Body of pancreas (tissue), 4 donors: ENCODE measurements at regions not wholly inside any gene's neighbourhood (a gene's known extent, or its start where the extent isn't known, plus 50 kb on each side); places are given as distances from the start of the nearest gene placed in this dataset.

ENCODE experiments used
- ATAC-seq: fragments of 150-250 bp; one replicate; pipeline ENCODE4 v1.9.1; 2016
- DNase-seq, 4 donors: peaks; one replicate each; pipeline ENCODE4 v3.0.0-alpha.2; 2019
- H3K27ac ChIP-seq, 4 donors: fragments of 200-600 bp; sonication (generic); 1 replicate in 3 of 4; 2 replicates in 1 of 4; pipeline versions ENCODE4 v1.5.1 to v1.6.1; 2016 to 2019; ENCODE audit warnings: mild to moderate bottlenecking in 1 of 4, mixed read lengths in 1 of 4, moderate library complexity in 1 of 4
- H3K27me3 ChIP-seq, 2 donors: fragments of 200-600 bp; sonication (generic); one replicate each; pipeline ENCODE4 v1.6.0; 2016; ENCODE audit warnings: mild to moderate bottlenecking in 1 of 2
- H3K36me3 ChIP-seq, 2 donors: fragments of 200-600 bp; sonication (generic); replicated peaks in 1 of 2; 2 replicates each; pipeline ENCODE4 v1.5.1; 2016; ENCODE audit warnings: low read depth in 2 of 2; ENCODE audit not compliant: insufficient read depth in 1 of 2
- H3K4me1 ChIP-seq: fragments of 200-600 bp; sonication (generic); one replicate; pipeline ENCODE4 v1.6.0; 2016
- H3K4me3 ChIP-seq, 2 donors: fragments of 200-600 bp; sonication (generic); 1 replicate in 1 of 2; 2 replicates in 1 of 2; pipeline ENCODE4 v1.5.1; 2016 to 2019
- H3K9me3 ChIP-seq, 3 donors: fragments of 200-600 bp; sonication (generic); 1 replicate in 2 of 3; 2 replicates in 1 of 3; pipeline ENCODE4 v1.5.1; 2016
- POLR2A ChIP-seq, 3 donors: fragments of 450-650 bp; IDR thresholded peaks; one replicate each; pipeline ENCODE4 v1.6.1; 2016; ENCODE audit warnings: antibody characterized with exemption in 3 of 3, mild to moderate bottlenecking in 2 of 3
- WGBS, 2 donors: methylation state at CpG; one replicate each; pipeline ENCODE4 v1.1.5; 2017; 5-methylcytosine and 5-hydroxymethylcytosine counted together
- intact Hi-C: fragments of 100-400 bp; cut with DNase I; formaldehyde crosslinking; loops from one replicate; pipeline ENCODE4 v1.15.1; 2023
- TF ChIP-seq, protein P1 (sequence below), 7 experiments: fragments of 450-650 bp in 4 of 7; fragments of 200-600 bp in 3 of 7; sonication (generic) in 3 of 7; IDR thresholded peaks; one replicate each; pipeline ENCODE4 v1.5.1; 2016 to 2019; ENCODE audit warnings: antibody characterized with exemption in 7 of 7

DNA sequence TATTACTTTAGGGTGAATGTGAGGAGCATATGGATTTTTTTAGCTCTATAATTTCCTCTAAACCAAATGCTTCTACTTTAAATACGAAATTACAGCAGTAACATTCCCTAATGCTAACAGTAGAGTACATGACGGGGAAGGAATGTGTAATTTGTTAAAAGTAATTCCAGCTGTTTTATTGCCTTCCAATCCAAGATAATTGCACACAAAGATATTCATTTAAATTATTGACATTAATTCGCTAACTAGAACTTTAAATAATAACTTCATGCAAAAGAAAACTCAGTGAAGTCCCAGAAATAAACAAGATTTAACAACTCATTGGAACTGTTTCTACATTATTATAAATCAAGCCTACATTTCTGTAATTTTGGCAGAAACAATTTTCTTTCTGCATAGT lies 261.4 kb upstream of the CFAP20DC start:
- Histone ChIP-seq H3K9me3 (no peaks in the 10 kb centered on the region), H3K36me3 (no peaks in the 10 kb centered on the region), H3K4me3 (no peak overlapping the region), H3K4me1 (peaks cover 11% of the 10 kb centered on the region), H3K27me3 (no peaks in the 10 kb centered on the region), H3K27ac (no peak overlapping the region)
- no peak for TF ChIP-seq POLR2A (IDR thresholded peaks at IDR 0.05)
- TF ChIP-seq, protein P1, sequence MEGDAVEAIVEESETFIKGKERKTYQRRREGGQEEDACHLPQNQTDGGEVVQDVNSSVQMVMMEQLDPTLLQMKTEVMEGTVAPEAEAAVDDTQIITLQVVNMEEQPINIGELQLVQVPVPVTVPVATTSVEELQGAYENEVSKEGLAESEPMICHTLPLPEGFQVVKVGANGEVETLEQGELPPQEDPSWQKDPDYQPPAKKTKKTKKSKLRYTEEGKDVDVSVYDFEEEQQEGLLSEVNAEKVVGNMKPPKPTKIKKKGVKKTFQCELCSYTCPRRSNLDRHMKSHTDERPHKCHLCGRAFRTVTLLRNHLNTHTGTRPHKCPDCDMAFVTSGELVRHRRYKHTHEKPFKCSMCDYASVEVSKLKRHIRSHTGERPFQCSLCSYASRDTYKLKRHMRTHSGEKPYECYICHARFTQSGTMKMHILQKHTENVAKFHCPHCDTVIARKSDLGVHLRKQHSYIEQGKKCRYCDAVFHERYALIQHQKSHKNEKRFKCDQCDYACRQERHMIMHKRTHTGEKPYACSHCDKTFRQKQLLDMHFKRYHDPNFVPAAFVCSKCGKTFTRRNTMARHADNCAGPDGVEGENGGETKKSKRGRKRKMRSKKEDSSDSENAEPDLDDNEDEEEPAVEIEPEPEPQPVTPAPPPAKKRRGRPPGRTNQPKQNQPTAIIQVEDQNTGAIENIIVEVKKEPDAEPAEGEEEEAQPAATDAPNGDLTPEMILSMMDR (IDR thresholded peaks at IDR 0.05), result no peak
- WGBS, 2 donors, result 55 to 62% methylated on average over 3 of the region's 3 CpGs
- ATAC-seq, result no peak
- DNase-seq, result no peak
- intact Hi-C loops, result no loop called here

- 80 to 85% methylated on average over 2 of the region's 2 CpGs for WGBS, 2 donors
- no peaks in the 10 kb centered on the region for H3K36me3 ChIP-seq
- H3K9me3 ChIP-seq, result no peaks in the 10 kb centered on the region
- no peaks in the 10 kb centered on the region for H3K27me3 ChIP-seq
- TF ChIP-seq, protein P1 (IDR thresholded peaks at IDR 0.05), result no peak
- TF ChIP-seq POLR2A (IDR thresholded peaks at IDR 0.05), result no peak
- peaks cover 11% of the 10 kb centered on the region for H3K4me1 ChIP-seq
- ATAC-seq (no peak), DNase-seq (no peak)
- intact Hi-C loops, result no loop called here
- H3K27ac ChIP-seq, result no peak overlapping the region
- no peak overlapping the region for H3K4me3 ChIP-seq
Measured at GRCh38 chr3:59310736-59311135, 260.9 kb upstream of the CFAP20DC start.

DNA sequence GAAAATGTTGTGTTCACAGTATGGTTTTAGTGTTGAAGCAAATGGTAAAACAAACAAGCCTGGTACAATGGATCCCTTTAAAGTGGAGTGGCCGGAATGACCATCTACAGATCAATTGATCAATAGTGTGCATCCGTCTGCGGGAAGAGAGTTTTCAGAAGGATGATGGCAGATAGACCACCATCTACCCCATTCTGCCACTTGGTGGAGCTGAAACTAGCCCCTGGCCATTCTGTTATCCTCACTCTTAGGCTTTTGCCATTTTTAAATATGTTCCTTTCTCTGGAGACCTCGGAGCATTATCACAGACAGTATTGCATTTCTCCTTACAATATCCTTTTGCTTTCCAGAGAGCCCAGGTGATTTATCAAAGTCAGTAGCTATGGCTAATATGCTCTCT lies 258.9 kb upstream of the CFAP20DC start:
- 84 to 88% methylated on average over 4 of the region's 4 CpGs for WGBS, 2 donors
- peaks cover 11% of the 10 kb centered on the region for H3K4me1 ChIP-seq
- H3K27ac ChIP-seq, result no peak overlapping the region
- H3K4me3 ChIP-seq, result no peak overlapping the region
- TF ChIP-seq, protein P1 (IDR thresholded peaks at IDR 0.05), result no peak
- no peak for TF ChIP-seq POLR2A (IDR thresholded peaks at IDR 0.05)
- intact Hi-C loops, result no loop called here
- no peaks in the 10 kb centered on the region for H3K36me3 ChIP-seq
- ATAC-seq (no peak), DNase-seq (no peak)
- no peaks in the 10 kb centered on the region for H3K9me3 ChIP-seq
- no peaks in the 10 kb centered on the region for H3K27me3 ChIP-seq

DNA sequence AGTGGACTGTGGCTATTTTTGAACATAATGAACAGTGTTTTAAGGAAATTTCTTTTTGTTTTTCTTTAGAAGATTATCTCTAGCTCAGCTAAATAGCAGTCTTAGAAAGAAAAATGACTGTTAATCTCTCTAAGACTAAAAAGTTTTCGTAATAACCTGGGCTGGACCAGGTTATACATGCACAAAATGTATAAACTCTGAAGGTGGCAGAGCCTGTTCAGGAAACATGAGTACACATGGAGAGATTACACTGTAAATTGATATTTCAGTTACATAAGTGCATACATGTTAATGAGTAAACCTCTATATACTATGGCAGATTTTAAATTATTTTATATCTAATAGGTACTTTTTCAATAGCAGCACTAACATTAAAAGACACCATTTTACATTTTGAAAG lies 258.2 kb upstream of the CFAP20DC start:
- TF ChIP-seq POLR2A (IDR thresholded peaks at IDR 0.05), result no peak
- TF ChIP-seq, protein P1 (IDR thresholded peaks at IDR 0.05), result no peak
- Histone ChIP-seq H3K9me3 (no peaks in the 10 kb centered on the region), H3K27me3 (no peaks in the 10 kb centered on the region), H3K4me3 (no peak overlapping the region), H3K4me1 (peaks cover 11% of the 10 kb centered on the region), H3K36me3 (no peaks in the 10 kb centered on the region), H3K27ac (no peak overlapping the region)
- 13 to 23% methylated on average over 1 of the region's 1 CpG for WGBS, 2 donors
- ATAC-seq, result no peak
- no peak for DNase-seq
- intact Hi-C loops, result no loop called here

GRCh38 chr3:59306436-59306835 lies 256.6 kb upstream of the CFAP20DC start:
- WGBS, 2 donors, result 94 to 95% methylated on average over 3 of the region's 3 CpGs
- Histone ChIP-seq H3K27ac (no peak overlapping the region), H3K4me3 (no peak overlapping the region), H3K4me1 (peaks cover 11% of the 10 kb centered on the region), H3K36me3 (no peaks in the 10 kb centered on the region), H3K9me3 (no peaks in the 10 kb centered on the region), H3K27me3 (no peaks in the 10 kb centered on the region)
- TF ChIP-seq POLR2A (IDR thresholded peaks at IDR 0.05), result no peak
- TF ChIP-seq, protein P1 (IDR thresholded peaks at IDR 0.05), result no peak
- ATAC-seq (no peak), DNase-seq (no peak)
- intact Hi-C loops, result no loop called here
